HG02981 (cell line): ENCODE measurements at regions not wholly inside any gene's neighbourhood (a gene's known extent, or its start where the extent isn't known, plus 50 kb on each side); places are given as distances from the start of the nearest gene placed in this dataset.
"Not testable (repeated sequence)": the region's sequence is repeated elsewhere in the genome, so short reads cannot be mapped to it uniquely, and the experiment has no call there.

ENCODE experiments used
- ATAC-seq: cut with Tn5 transposase; IDR thresholded peaks from one replicate; pipeline ENCODE4 v1.9.1; 2021; ENCODE audit warnings: mild to moderate bottlenecking, moderate library complexity; ENCODE audit not compliant: unreplicated experiment

DNA sequence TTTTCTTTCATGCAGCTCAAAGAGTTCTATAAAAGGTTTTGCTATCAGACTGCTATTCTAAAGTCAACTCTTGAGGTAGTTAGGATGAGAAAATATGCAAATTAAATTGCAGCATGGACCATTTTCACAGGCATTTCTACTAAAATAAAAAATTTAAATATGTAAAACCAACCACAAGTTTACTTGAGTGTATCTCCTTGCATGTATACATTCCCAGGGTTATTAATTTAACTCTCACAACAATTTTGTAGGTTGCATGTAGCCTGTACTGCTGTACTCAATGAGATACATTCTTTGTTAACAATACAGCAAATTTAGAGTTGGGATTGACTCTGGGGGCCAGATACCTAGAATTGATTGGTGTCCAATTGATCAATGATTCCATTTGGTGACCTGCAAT, 265.8 kb downstream of the MED10 start:
- ATAC-seq: no peak

DNA sequence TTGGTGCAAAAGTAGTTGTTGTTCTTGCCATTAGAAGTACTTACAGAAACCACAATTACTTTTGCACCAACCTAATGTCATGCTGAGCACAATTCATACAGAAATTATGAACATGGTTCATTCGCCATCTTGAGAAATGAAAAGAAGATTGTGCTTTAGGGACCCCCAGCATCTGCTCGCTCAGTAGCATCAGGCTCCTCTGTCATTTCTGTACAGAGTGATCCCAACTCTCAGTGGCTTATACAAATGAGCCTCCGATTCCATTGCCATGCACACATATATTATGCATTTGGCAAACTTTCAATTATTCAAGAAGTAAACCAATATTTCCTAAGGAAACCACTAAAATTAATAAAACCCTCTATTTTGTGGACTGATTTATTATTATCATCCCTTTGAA, 266.2 kb downstream of the MED10 start:
- no peak for ATAC-seq

- ATAC-seq: no peak
Observed at GRCh38 chr5:6111131-6111530, 267.2 kb downstream of the MED10 start.

DNA sequence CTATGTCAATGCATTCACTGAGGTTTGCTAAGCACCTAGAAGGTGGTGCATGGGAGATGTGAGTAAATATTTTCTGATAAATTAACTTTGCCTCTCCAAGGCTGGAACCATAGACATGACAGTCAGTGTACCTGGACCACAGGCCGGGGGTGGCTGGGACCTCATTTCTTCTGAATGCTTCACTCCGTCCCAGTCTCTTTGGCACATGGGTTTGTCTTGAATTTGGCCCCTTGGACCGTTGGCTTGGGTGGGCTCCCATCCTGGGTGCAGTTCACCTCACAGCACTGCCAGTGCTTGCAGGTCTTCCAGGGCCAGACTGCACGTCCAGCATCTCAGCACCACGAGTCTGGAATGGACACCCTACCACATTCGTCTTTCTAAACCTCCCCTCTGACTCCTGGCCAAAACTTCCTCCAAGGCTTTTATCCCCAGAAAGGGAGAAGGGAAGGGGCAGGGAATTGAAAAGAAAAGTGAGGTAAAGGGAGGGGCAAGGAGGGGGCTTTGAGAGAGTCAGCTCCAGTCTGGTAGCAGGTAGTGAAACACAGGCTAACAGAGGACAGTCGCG, 267.8 kb downstream of the MED10 start:
- ATAC-seq: no peak

DNA sequence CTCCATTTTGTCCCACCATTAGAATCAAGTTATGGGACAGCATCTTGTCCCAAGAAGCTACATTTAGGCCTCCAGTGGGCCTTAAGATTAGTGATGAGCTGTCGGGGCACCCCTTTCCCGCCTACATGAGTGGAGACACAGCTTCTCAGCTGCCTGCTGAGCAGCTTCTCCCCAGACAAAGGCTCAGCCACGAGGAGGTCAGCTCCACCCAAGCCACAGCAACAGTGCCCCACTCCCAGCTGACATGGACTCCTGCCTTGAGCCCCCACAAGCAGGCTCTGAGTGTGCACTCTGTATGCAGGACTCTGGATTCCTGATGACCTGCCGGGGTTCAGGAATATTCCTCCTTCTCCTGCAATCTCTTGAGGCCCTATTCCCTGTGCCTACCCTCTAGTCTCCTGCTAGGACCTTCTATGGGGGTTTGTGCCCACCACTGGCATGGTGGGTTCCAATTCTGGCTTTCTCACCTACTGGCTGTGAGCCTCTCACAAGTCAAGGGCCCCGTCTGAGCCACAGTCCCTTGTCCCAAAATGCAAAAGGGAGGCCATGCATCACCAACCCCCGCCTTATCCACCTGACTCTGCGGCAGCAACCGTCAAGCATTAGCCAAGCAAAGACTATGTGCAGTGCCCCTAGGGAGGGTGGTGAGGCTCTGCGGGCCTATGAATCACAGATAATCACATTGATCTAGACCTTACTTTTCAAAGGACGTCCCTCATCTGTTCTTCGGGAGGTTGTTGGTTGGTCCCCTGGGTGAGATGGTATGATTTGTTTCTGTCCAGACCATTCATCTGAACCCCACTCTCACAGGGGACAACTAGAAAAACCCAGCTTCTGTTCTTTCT, 269.1 kb downstream of the MED10 start:
- no peak for ATAC-seq

- ATAC-seq: no peak
Observed at GRCh38 chr5:6108540-6108848, 269.9 kb downstream of the MED10 start.

DNA sequence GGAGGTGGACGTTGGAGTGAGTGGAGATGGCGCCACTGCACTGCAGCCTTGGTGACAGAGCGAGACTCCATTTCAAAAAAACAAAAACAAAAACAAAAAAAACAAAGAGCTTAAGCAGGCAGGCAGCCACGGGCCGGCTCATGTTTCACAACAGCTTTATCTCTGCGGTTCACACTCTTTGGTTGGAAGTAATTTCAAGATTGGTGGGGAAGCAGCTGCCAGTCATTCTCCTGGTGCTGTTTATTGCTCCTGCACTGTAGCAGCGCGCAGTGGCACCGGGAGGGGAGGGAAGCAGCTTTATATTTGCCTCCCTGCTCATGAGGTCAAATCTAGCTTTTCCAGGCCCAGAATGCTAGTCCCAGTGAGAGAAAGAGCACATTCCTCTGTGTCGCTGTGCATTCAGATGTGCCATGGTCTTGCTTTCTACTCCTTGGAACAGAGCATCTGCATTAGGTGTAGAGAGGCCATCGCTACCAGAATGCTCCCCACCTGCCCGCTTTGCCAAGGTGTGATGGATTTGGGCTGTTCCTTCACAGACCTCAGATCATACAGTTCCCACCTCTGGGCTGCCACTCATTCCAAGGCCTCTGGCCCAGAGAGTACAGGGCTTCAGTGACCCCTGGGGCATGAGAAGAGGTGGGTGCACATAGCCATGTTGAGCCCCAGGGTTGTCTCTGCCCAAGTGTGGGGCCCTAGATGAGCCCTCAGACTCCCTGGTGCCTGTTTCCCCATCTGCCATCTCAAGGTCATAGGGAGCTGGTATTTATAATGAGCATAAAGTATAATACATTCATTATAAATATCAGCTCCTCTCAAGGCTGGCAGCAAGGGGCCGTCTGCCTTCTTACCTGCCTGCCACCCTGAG, 270.4 kb downstream of the MED10 start:
- ATAC-seq: no peak

DNA sequence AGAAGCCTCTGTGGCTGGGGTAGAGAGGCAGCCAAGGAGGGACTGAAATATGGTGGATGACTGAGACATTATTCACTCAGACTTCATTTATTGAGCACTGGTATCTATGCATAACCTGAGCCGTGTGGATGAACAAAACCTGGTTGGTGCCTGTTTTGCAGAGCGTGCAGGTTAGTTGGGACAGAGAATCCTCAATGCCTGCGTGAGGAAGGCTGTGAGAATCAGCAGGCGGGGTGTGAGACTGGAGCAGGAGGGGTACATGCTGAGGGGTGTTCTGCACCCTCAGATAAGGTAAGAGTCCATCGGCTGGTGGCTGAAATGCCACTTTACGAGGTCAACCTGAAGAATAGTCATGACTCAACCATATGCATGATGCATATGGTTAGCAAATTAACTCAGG, 271.6 kb downstream of the MED10 start:
- no peak for ATAC-seq

DNA sequence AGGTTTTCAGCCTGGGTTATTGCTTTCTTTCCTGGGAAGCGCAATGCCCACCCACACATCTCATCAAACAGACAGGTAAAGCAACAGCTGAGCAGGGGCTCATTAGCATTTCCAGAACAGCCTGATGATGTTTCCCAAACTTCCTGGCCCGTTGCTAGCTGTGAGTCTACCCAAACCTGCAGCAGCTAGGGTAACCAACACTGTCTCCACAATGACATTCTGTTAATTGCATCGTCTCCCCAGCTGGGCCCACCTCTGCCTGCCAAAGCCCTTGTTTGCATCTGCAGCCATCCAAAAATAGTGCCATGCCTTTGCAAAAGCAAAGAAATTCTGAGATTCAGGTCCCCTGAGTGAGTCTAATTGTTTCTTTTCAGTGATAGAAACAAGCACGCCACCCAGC, 273.0 kb downstream of the MED10 start:
- ATAC-seq: no peak

GRCh38 chr5:6096101-6096500, 282.2 kb downstream of the MED10 start:
- no peak for ATAC-seq

DNA sequence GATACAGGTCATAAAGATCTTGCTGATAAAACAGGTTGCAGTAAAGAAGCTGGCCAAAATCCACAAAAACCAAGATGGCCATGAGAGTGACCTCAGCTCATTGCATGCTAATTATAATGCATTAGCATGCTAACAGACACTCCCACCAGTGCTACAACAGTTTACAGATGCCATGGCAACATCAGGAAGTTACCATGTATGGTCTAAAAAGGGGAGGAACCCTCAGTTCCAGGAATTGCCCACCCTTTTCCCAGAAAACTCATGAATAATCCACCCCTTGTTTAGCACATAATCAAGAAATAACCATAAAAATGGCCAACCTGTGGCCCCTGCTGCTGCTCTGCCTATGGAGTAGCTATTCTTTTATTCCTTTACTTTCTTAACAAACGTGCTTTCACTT, 284.2 kb downstream of the MED10 start:
- ATAC-seq: not testable (repeated sequence)

GRCh38 chr5:6090838-6091237, 287.5 kb downstream of the MED10 start:
- ATAC-seq: no peak

GRCh38 chr5:6090079-6090654, 288.2 kb downstream of the MED10 start:
- ATAC-seq: no peak

DNA sequence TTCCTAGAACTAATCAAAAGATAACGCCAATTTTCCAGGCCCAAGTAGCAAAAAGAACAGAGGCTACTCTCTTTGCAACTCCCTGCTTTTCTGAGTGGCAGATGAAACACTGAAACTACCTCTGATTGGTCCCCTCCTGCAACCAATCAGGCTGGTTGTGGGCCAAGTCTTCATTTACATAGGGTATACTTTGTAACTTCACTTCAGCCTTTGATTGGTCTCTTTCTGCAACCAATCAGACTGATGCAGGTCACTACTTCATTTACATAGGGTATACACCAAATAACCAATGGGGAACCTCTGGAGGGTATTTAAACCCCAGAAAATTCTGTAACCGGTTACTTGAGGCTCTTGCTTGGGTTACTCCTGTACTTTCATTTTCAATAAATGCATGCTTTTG, 289.6 kb downstream of the MED10 start:
- ATAC-seq: no peak

GRCh38 chr5:6087576-6087975, 290.8 kb downstream of the MED10 start:
- no peak for ATAC-seq

DNA sequence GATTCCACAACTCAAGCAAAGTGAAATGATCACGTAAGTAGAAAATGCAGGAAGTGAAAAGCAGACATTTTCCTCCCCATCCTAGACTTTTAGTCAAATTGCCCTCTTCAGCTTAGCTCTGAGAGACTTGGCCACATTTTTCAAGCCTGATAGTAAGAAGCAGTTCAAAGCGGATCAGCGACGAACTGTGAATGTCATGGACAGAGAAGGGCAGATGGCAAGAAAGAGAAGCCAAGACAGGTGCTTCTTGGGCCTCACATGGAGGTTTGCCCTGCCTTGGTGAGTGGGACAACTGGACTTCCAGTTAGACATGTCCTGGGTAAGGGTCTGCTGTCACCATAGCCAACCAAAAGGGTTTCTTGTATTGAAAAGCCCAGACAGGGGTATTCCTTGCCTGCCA, 291.5 kb downstream of the MED10 start:
- no peak for ATAC-seq

- no peak for ATAC-seq
Observed at GRCh38 chr5:6085341-6085860, 292.9 kb downstream of the MED10 start.

DNA sequence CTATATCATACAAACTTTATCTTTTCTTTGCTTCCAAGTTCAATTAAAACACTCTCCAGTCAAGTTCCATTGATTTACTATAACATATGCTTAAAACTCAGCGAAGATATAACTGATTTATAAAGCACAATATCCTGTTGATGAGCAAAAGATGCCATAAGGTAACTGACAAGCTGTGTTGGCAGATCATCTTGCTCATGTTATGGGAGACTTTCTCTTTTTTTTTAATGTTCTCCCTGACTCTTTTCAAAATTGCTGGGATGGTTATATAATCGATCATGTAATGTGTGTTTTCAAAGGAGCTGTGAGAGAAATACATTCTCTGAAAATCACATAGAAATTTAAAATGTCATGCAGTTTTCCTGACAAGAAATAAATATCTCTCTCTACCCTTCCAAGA, 293.5 kb downstream of the MED10 start:
- ATAC-seq: no peak

DNA sequence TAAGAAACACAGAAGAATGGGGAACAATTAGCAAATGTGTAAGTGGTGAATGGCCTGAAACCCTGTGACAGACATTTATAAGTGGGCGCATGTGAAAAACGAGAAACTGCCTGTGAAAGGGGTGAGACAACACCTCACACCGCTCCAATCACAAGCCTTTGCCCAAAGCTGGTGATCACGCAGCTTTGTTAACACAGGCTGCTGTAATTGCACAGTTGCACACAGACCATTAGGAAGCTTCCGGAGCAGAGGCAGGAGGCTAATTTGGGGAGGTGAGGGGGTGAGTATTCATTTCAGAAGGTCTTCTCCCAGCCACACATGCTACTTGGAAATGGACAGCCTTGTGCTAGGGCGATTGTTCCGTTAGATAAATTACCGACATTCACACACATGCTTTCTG, 294.0 kb downstream of the MED10 start:
- no peak for ATAC-seq

GRCh38 chr5:6083311-6083978, 294.9 kb downstream of the MED10 start:
- no peak for ATAC-seq

DNA sequence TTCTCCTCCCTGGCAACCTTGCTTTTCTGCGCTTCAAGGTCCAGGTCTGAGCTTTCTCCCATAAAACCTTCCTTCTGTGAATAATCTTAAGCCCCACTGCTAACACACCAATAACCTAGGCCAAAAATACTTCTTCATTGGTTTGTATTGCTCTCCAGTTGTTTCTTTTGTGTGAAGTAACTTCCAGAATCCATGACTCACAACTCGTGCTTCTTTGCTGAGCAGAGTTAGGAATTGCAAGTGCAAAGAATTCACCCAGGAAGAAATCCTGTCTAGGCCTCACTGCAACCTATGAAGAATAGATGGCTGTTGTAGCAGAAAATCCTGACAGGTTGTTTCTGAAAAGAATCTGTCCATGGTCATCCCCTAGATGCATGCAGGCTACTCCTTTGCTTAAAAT, 295.7 kb downstream of the MED10 start:
- ATAC-seq: no peak
